GM18499 (cell line): ENCODE measurements at regions not wholly inside any gene's neighbourhood (a gene's known extent, or its start where the extent isn't known, plus 50 kb on each side); places are given as distances from the start of the nearest gene placed in this dataset.

Source experiments
- ATAC-seq: cut with Tn5 transposase; IDR thresholded peaks from one replicate; pipeline ENCODE4 v1.9.1; 2021; ENCODE audit warnings: moderate number of reproducible peaks; ENCODE audit not compliant: insufficient read depth, unreplicated experiment

DNA sequence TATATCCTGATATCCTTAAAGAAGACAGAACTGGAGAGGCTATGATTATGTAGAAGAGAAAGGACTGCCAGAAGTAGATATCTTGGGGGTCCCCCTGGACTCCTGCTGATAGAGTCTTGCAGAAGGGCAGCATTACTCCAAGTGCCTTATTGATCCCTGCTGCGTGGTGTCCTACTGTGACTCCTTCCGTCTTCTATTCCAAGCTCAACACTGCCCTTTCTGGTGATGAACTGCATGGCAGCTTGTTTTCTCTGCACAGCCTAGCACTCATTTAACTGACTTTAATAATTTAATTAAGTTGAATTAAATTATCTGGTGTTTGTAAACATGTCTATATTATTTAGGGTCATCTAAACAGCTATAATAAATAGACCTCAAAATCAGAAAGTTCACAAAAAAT is 194.1 kb upstream of the DSEL start:
- no peak for ATAC-seq

DNA sequence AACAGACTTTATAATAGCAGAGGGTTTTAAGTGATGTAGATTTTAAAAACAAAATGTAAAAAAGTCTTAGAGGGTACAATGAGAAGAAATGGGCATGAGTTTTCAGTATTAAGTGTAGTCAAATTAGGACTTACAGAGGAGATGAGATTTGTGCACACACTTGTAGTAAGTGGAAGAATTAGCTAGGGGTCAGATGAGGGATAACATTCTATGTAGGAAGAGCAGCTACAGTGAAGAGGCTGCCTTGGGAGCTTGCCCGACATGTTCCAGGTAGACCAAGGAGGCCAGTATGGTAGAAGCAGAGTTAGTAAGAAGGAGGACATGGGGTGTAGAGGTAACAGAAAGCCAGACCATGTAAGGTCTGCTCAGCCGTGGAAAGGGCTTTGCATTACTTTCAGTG is 189.2 kb upstream of the DSEL start:
- ATAC-seq, result no peak

DNA sequence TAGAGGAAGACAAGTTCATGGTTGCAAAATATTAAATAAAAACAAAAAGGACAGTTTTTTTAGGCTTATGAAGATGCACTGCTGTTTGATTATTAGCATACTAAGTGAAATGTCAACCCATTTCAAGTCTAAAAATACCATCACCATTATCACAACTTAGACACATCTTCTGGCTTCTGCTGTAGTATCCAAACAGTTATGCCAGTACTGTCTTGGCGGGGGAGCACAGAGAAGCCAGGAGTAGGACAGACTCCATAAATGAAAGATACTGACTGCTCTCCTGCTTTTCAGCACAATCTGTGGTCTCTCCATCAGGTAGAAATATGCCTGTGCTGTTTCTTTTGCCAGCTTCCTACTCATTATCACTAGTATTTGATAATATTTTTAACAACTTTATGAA is 179.2 kb upstream of the DSEL start:
- no peak for ATAC-seq

DNA sequence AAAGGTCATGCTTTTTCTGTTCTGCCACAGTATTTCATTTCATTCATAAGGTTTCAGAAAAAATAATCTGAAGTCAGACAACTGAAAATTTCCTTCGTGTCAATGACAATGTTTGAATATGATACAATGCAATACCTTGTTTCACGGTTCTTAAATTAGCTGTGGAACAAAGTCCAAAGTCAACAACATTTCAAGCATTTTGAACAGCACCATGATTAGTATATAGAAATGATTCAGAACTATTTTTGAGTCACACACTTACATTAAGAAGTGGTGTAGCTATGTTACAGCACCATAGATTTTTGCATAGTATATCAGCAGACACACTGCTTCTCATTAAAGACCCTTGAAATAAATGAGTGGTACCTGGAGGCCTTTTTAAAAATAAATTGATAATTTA is 178.3 kb upstream of the DSEL start:
- no peak for ATAC-seq

DNA sequence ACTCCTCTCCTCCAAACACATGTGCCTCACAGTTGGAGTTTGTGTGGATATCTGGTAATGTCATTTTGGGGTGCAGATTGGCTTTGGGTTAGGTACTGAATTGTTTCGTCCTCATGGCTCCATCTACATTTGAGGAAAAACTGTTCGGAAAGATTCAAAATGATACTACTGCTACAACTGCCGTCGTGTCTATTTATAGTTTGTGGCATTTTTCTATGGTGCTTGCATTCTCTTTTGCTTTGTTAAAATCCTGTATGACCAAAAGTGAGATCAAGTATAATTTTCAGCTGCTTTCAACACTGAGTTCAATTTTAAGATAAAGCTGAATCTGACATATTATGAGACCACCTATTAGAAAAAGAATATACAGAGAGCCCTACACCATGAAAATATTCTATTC is 176.3 kb upstream of the DSEL start:
- ATAC-seq, result no peak

DNA sequence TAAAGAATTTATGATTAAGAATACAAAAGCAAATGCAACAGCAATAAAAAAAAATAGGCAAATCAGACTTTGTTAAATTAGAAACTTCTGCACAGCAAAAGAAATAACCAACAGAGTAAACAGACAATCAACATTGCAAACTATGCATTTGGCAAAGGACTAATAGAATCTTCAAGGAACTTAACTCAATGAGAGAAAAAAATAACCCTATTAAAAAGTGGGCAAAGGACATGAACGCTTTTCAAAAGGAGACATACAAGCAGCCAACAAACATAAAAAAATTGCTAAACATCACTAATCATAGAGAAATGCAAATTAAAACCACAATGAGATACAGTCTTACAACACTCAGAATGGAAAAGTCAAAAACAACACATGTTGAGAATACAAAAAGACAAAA is 166.0 kb upstream of the DSEL start:
- no peak for ATAC-seq

DNA sequence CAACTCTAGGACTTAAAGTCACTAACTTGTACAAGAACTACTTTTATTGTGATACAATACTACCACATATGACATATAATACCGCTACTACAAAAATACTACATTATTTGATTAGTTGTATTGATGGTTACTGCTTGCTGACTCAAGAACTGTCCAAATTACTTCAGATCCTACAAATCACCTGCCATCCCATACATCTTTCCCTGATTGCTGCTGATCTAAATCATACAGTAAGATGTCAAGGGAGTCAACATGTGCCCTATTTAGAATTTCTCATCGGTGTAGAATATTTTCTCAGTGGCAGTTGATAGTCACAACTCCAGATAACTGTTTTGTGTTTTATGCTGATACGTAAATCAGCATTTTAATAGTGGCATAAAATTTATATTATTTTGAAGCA is 161.0 kb upstream of the DSEL start:
- ATAC-seq, result no peak

DNA sequence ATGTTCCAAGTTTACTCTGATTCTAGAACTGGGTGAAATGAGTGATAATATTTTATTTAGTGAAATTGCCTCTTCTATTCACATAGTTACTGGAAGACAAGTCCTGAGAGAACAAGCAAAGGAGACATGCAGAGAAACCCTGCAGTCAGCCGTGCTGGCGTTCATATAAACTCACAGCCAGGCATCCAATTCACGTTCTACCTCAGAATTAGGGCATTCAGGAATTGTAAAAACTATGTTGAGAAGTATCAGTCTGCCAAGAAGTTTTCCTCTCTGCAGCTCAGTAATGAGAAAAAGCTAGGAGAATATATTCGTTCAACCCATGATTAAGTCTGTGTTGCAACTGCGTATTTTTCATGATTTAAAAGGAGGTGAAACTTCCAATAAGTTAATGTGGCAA is 156.2 kb upstream of the DSEL start:
- no peak for ATAC-seq

DNA sequence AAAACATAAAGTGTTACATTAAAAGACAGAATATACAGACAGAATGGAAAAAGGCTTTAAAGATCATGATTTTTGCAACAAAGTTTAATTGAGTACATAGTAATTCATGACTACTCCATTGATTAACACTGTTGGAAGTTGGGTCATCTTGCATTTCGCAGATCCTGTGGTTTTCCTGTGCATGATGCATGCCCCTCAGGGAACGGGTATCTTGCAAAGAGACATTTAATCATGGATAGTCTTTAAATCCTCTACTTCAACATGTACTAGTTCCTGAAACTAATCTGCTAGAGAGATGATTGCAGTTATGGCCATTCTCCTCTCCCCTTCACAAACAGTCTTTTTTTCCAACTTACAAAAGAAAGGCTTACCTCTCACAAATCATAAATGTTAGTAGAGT is 155.6 kb upstream of the DSEL start:
- ATAC-seq, result no peak

DNA sequence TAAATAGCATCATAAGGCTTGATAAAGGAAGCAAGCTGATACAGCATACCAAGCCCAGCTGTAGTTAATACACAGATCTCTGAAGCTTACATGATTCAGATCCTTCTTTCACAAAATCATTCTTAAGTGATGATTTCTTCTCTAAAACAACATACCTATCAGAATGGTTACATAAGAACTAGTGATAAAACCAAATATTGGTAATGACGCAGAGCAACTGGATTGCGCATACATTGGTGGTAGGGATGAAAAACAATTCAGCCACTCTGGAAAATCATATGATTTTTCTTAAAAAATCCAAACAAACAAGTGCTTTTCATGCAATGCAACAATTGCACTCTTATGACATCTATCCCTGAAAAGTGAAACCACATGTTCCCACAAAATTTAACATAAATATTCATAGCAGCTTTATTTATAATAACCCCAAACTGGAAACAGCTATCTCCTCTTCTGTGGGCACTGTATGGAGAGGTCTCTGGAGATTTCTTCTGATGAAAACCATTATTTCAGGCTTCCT is 153.6 kb upstream of the DSEL start:
- ATAC-seq, result no peak

DNA sequence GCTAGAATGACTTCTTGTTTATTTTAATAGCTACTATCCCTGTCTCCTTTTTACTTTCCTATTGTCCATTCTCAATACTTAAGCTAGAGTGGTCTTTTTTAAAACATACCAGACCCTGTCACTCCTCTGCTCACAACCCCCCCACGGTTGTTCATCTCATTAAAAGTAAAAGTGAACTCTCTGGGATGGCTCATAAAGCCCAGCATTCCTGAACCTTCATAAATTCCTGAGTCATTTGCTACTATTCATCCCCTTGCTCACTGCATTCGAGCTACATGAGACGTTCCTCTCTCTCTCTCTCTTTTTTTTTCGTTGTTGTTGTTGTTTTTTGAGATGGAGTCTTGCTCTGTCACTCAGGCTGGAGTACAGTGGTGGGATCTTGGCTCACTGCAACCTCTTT is 148.7 kb upstream of the DSEL start:
- no peak for ATAC-seq

DNA sequence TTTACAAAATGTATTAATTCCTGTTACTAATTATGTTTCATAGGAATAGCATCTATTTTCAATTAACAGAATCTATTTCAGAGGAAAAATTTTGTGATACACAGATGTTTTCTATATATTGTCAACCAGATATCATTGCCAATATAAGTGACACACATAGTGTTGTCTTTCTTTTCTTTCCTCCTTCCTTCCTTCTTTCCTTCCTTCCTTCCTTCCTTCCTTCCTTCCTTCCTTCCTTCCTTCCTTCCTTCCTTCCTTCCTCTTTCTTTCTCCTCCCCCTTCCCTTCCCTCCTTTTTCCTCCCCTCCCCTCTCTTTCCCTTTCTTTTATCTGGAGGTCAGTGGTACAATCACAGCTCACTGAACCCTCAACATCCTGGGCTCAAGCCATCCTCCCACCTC is 146.5 kb upstream of the DSEL start:
- ATAC-seq, result no peak

DNA sequence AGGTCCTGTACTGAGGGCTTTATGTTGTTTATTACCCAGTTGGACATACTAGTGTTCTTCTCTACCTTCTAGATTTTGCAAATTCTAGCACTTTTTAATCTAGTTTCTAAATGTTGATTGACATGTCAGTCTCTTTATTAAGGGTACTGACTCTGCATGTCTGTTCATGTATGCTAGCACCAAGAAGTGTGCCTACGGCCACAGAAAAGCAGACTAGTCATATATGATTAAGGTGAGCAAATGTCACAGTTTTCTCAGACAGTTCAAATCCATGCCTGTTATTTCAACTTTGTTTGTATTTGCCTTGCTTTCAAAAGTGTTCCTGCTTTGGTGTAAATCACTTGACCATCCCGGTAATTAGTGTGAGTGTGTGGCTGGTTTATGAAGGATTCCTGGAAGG is 145.0 kb upstream of the DSEL start:
- ATAC-seq, result no peak

DNA sequence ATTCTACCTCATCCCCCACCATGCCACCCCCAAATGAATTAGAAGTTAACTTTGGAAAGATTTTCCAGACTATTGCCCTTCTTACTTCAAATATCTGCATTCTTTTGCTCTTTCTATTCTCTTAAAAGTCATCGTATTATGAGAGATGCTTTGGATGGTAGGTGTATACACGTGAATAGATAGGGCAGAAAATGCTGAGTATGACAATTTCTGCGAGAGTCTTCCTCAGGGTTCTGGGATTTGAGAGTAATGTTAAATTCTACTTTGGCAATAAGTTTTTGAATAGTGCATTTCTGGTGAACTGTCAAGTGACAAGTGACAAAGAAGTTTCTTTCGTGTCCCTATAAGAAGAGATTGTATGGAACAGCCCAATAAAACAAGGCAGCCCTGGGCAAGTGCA is 137.6 kb upstream of the DSEL start:
- ATAC-seq, result no peak

DNA sequence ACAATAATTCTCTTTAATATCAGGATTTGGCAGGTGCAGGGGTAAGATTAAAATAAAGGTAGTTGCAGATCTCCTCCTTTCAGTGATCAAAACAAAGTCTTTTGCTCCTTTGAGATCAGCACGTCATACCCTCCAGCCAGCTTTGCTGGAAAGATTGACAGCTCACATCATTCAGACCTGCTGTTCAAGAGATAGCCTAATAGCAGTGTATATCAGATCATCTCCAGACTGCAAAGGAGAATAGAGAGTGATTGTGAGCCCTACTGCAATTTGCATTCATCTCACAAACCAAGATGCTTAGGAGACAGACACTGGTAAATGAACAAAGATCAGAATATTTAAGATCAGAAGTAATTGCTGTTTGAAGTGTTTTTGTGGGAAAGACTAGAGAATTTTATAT is 135.8 kb upstream of the DSEL start:
- no peak for ATAC-seq

DNA sequence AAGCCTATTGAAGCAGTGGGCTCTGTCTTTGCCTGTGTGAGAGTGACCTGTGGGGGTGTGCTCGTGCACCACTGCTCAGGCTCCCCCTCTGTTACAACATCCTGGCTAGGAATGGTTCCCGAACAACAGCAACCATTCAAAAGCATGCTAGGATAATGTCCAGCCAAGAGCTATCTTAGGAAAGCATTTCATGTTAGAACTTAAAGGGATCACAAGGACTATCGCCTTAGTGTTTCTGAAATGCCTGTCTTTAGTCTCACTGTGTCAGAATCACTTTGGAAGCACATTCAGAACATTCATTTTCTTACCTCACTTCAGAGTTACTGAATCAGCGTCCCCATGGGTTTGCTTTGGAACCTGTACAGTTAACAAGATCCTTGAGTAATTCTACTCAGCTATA is 134.9 kb upstream of the DSEL start:
- ATAC-seq, result no peak

DNA sequence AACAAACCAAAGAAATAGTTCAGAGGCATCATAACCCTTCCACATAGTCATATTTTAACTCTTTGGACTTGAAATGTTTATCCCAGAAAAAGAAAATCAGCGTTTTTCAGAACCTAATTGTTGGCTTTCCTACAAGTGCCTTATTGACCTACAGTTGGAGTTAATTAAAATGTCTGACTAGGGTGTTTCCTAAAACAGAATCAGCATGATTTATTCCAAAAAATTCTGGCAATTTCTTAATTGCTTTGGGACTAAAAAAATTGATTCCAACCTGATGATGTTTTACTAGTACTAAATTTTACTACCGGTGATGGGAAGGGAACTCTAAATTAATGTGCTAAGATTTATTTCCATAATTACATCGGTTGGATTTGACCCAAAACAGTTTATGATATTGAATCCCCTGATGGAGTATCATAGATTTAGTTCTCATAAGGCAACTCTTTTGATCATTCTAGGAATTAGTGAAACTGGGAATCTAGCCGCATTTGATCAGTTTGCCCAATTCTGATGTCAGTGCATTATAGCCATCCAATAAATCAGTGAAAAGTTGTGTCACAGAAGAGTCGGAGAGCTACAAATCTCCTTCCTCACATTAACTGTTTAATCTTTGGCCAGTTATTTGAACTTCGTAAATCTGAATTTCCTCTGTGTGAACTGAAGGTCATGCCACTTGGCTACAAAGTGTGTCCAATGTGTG is 134.3 kb upstream of the DSEL start:
- no peak for ATAC-seq

DNA sequence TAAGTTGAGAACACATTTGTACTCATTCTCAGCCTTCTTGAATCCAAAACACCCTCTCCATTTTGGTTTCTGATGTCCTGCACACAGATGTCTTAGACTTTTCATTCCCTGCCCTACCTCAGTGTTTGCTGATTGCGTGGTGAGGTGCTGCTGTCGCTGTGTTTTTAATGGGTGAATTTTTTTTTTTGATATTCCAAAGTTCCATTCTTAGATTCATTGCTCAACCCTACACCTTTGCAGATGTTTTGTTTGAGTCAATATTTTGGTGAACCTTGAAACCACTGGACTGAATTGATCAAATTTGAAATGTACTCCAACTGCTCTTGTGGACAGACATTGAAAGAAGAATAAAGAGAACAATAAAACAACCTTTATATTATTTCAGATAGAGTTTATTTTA is 130.4 kb upstream of the DSEL start:
- no peak for ATAC-seq

DNA sequence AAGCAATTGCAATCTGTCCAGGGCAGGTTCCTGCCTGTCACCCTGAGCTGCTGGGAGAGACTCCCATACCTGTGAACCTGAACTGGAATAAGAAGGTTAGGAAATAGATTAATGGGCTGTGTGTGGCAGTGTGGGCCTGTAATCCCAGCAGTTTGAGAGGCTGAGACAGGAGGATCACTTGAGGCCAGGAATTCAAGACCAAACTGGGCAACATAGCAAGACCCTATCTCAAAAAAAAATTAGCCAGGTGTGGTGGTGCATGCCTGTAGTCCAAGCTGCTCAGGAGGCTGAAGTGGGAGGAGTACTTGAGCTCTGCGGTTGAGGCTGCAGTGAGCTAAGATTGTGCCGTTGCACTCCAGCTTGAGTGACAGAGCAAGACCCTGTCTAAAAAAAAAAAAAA is 127.7 kb upstream of the DSEL start:
- ATAC-seq, result no peak

DNA sequence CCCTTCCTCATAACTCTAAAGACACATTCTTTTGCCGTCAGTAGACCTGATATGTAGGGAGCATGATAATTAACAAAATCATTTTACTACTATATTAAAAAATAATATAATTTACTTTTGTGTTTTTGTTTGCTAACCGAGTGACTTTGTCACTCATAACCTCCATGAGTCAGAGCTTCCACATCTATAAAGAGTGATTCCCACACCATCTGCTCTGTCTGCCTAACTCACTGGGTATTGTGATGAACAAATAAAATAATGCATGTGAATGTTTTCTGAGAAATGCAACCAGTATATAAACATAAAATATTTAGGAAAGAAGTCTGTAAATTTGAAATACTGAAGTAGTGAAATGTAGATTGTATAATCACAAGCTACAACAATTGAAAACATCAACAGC is 123.4 kb upstream of the DSEL start:
- no peak for ATAC-seq

DNA sequence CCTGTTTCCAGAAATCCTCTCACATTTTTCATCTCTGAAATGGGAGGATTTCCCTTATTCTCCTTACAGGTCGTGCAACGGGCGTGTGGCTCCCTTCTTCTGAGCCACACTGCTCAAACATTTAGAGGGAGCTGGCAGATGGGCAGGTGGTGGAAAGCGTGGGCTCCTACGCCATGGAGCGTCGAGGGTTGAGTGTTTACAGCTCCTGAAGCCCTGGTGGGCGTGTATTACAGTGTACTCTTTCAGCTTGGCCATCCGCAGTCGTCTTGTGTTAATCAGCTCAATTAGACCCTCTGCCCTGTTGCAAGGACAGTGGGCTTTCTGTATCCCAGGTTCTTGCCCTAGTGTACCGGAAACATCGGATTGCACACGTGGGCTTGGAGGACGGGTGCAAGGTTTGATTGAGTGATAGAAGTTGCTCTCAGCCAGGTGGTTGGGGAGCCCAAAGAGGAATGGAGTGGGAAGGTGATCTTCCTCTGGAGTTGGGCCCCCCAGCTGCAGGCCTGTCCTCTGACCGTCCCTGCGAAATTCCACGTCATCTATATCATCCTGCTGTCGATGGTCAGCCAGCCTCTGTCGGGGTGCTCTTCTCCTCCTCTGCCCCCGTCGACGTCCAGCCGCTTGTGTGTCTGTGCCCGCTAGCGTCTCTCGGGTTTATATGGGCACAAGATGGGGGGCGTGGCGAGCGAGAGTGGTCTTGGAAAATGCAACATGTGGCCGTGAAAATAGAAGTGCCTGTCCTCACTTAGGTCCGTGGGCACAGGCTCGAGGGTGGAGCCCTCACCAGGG is 120.3 kb upstream of the DSEL start:
- no peak for ATAC-seq
